Nephron progenitor cell (in vitro differentiated cells): ENCODE measurements at regions not wholly inside any gene's neighbourhood (a gene's known extent, or its start where the extent isn't known, plus 50 kb on each side); places are given as distances from the start of the nearest gene placed in this dataset.
"Not testable (repeated sequence)": the region's sequence is repeated elsewhere in the genome, so short reads cannot be mapped to it uniquely, and the experiment has no call there.

Experiments
- DNase-seq: peaks from one replicate; pipeline ENCODE4 v3.0.0; 2021
- H3K27ac Mint-ChIP-seq: 2 replicates; pipeline ENCODE4 v1.8.0; 2021; ENCODE audit warnings: mild to moderate bottlenecking, moderate library complexity, mixed read lengths
- H3K27me3 Mint-ChIP-seq: 2 replicates; pipeline ENCODE4 v1.8.0; 2021; ENCODE audit warnings: mild to moderate bottlenecking, low read depth, mixed read lengths; ENCODE audit not compliant: poor library complexity
- H3K36me3 Mint-ChIP-seq: 2 replicates; pipeline ENCODE4 v1.8.0; 2021; ENCODE audit warnings: low read depth, mixed read lengths
- H3K4me1 Mint-ChIP-seq: 2 replicates; pipeline ENCODE4 v1.8.0; 2021; ENCODE audit warnings: mixed read lengths
- H3K4me3 Mint-ChIP-seq: 2 replicates; pipeline ENCODE4 v1.8.0; 2021; ENCODE audit warnings: mild to moderate bottlenecking, moderate library complexity, mixed read lengths
- H3K9me3 Mint-ChIP-seq: 2 replicates; pipeline ENCODE4 v1.8.0; 2021; ENCODE audit warnings: mild to moderate bottlenecking, moderate library complexity, mixed read lengths
- TF ChIP-seq, protein P1 (sequence below): fragments of 200-600 bp; sonication (generic); IDR thresholded peaks from 2 replicates; pipeline ENCODE4 v1.5.0; 2021; ENCODE audit warnings: antibody characterized with exemption

DNA sequence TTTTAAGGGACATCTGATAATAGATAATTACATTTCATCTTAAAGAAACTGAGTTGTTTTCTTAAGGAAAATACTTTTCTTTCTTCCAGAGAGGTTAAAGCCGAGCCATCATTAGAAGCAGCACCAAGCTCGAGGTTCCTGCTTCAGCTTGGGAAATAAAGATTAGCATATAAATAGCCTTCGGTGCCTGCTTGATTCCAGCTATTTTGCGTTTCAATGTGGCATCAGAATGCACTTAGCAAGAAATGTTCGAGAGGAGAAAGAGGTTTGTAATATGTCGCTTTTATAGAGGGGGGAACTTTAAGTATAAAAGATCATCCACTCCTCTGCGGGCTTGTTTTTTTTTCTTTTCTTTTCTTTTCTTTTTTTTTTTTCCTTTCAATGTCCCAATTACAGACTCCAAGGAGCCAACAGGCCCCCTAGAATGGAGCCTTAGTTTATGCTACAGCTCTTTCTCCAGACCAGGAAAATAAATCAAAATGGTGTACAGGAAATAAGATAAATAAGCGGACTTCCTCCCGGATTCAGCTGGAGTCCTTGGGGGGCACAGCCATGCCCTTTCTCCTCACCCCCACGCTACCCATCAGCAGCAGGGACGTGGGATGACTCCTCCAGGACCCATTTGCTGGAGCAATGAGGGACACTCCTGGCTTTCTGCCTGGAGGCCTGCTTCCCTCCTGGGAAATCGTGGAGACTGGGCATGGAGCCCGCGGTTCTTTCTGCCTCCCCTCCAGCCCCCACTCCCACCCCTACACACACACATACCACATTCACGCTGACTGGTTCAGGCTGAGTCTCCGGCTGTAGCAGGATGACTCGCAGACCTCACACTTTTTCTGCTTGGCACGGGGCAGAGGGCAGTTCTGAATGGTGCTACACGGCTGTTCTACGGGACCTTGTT is 131.6 kb downstream of the RRAGC start:
- Mint-ChIP-seq H3K9me3 (no peaks in the 10 kb centered on the region), H3K27me3 (peaks cover 78% of the 10 kb centered on the region), H3K27ac (peak overlapping the region; percentile 18), H3K4me1 (peaks cover 35% of the 10 kb centered on the region), H3K36me3 (no peaks in the 10 kb centered on the region), H3K4me3 (peak overlapping the region; percentile 35)
- TF ChIP-seq, protein P1, sequence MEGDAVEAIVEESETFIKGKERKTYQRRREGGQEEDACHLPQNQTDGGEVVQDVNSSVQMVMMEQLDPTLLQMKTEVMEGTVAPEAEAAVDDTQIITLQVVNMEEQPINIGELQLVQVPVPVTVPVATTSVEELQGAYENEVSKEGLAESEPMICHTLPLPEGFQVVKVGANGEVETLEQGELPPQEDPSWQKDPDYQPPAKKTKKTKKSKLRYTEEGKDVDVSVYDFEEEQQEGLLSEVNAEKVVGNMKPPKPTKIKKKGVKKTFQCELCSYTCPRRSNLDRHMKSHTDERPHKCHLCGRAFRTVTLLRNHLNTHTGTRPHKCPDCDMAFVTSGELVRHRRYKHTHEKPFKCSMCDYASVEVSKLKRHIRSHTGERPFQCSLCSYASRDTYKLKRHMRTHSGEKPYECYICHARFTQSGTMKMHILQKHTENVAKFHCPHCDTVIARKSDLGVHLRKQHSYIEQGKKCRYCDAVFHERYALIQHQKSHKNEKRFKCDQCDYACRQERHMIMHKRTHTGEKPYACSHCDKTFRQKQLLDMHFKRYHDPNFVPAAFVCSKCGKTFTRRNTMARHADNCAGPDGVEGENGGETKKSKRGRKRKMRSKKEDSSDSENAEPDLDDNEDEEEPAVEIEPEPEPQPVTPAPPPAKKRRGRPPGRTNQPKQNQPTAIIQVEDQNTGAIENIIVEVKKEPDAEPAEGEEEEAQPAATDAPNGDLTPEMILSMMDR, result no peak
- no peak for DNase-seq

DNA sequence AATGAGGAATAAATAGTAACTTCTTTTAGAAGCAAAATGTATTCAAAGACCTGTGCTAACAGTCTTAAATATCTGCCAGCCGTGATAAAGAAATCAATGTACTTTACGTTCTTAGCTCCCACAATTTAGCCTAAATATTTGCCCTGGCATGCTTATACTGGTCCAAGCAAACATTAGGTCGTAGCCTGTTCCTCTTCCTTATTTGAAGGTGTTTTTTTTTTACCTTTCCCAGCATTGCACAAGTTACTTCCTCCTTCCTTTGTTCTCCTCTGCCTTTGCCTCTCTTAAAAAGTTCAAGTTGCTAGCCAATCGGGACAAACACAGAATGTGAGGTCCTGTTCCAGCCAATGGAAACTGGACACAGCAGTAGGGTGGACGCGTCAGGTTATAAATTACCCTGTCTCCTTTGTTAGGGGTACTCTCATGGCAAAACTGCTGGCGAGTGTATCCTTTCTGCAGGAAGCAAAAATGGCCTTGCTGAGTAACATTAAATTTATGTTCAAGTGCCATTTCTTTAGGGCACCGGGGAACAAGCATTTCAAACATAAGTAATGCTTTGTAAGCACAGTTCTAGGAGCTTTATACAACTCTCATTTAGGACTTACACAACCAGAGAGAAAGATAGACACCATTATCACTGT is 134.1 kb downstream of the RRAGC start:
- H3K27me3 Mint-ChIP-seq, result peaks cover 63% of the 10 kb centered on the region
- H3K27ac Mint-ChIP-seq, result peak overlapping the region; percentile 20
- not testable (repeated sequence) for DNase-seq, H3K36me3 Mint-ChIP-seq, H3K9me3 Mint-ChIP-seq
- H3K4me3 Mint-ChIP-seq, result peak overlapping the region; percentile 21
- H3K4me1 Mint-ChIP-seq, result peaks cover 35% of the 10 kb centered on the region

DNA sequence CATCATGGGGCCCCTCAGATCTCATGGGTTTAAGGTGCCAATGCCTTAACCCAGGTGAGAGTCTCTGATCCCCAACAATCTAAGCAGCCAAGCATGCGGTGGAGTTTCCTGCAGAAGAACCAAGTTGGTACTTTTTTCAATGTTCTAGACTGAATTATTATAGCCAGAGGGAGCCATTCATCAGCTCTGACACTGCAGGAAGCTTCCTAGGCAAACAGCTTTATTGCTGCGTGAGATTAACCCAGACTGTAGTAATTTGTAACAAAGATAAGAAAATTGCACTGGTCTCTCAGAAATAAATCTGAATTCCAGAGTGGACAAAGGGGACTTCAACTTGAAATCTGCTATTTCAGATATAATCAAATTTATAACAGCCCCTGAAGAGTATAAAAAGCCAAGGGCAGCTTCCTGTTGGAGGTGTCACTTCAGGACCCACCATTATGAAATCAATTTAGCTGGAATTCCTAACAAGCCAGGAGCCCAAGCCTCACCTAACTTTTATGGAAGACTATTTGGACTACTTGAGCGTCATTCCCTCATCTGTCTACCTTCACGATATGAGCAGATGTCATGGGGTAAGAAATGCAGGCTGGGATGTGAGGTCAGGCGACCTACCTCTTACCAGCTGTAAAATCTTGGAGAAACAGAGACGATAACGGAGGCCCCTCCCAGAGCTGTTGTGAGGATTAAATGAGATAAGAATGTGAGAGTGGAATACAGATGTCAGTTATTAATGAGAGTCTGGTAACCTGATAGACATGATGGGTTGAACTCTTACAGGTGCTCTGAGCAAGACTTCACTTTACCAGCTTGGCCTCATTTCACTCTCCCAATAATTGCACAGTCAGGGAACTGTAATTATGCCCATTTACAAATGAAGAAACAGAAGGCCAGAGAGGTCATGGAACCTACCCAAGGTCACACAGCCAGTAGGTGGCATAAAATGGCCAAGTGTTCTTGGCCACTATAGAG is 135.1 kb downstream of the RRAGC start:
- TF ChIP-seq, protein P1, result no peak
- no peaks in the 10 kb centered on the region for H3K9me3 Mint-ChIP-seq
- no peaks in the 10 kb centered on the region for H3K36me3 Mint-ChIP-seq
- no peak overlapping the region for H3K27ac Mint-ChIP-seq
- no peak overlapping the region for H3K4me3 Mint-ChIP-seq
- DNase-seq, result no peak
- H3K27me3 Mint-ChIP-seq, result peaks cover 58% of the 10 kb centered on the region
- H3K4me1 Mint-ChIP-seq, result peaks cover 35% of the 10 kb centered on the region

DNA sequence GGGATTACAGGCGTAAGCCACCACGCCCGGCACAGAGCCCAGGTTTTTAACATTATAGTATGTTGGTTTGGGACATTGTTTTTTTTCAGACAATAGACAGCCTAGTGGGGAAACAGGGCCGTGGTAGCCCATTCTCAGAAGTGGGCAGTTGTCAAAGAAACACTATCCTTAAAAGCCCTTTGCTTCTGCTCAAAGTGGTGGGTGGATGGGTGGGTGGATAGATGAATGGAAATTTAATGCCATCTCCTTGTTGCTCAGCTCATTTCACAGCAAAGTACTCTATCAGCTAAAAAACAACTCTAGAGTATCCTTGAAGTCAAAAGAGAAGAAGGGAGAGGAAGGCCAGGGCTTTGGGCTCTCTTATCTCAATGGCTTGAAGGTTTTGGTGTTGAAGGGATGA is 137.8 kb downstream of the RRAGC start:
- peaks cover 35% of the 10 kb centered on the region for H3K27me3 Mint-ChIP-seq
- H3K4me1 Mint-ChIP-seq, result peaks cover 16% of the 10 kb centered on the region
- H3K9me3 Mint-ChIP-seq, result no peaks in the 10 kb centered on the region
- no peaks in the 10 kb centered on the region for H3K36me3 Mint-ChIP-seq
- no peak overlapping the region for H3K4me3 Mint-ChIP-seq
- no peak for DNase-seq
- TF ChIP-seq, protein P1, result no peak
- H3K27ac Mint-ChIP-seq, result no peak overlapping the region

DNA sequence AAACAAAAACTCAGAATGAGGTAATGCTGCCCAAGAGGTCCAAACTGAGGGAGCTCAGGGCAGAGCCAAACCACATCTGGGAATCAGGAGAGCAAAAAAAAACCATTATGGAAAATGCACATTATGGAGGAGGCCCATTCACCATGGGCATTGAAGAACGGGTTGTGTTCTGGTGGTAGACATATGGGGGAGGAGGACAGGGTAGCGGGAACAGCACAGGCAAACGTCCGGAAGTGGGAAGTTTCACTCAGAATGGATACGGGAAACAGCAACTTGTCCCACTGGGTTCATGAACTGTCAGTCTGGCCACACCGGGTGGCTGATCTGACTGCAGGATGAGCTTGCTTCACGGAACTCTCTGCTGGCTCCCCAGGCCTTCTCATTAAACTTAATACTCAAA is 139.7 kb downstream of the RRAGC start:
- peaks cover 25% of the 10 kb centered on the region for H3K27me3 Mint-ChIP-seq
- no peak overlapping the region for H3K4me3 Mint-ChIP-seq
- no peak overlapping the region for H3K27ac Mint-ChIP-seq
- H3K9me3 Mint-ChIP-seq, result no peaks in the 10 kb centered on the region
- H3K4me1 Mint-ChIP-seq, result peaks cover 10% of the 10 kb centered on the region
- no peak for DNase-seq
- H3K36me3 Mint-ChIP-seq, result no peaks in the 10 kb centered on the region
- TF ChIP-seq, protein P1, result no peak

DNA sequence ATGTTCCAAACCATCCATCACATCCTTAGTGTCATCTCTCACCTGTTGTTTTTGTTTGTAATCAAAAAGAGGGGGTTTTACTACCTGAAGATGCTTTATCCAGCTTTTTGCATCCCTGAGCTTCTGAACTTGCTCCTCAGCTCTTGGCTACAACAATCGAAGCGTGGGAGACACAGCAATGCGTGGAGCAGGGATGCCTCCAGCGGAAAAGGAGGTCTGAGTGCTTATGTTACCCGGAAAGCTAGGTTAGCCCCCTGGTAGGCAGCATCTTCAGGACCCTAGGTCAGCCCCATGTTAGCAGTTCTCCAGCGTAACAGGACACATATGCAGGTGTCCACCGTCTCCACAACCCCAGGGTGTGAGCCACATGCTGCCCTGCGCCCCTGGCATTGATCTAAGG is 141.5 kb downstream of the RRAGC start:
- Mint-ChIP-seq H3K36me3 (no peaks in the 10 kb centered on the region), H3K9me3 (no peaks in the 10 kb centered on the region), H3K4me1 (no peaks in the 10 kb centered on the region), H3K27me3 (peaks cover 15% of the 10 kb centered on the region), H3K27ac (no peak overlapping the region), H3K4me3 (no peak overlapping the region)
- TF ChIP-seq, protein P1, result no peak
- no peak for DNase-seq
